Kidney (tissue), 13 donors: ENCODE measurements at regions not wholly inside any gene's neighbourhood (a gene's known extent, or its start where the extent isn't known, plus 50 kb on each side); places are given as distances from the start of the nearest gene placed in this dataset.

Source experiments
- DNase-seq, 5 donors: peaks; one replicate each; pipeline ENCODE4 v3.0.0-alpha.2; 2013 to 2020
- FAIRE-seq: peaks from 2 replicates; lab custom pipeline; 2012; peaks lifted over from hg19 to GRCh38; lab: Jason Lieb, UNC
- H3K27ac ChIP-seq, 2 donors: one replicate each; pipeline ENCODE4 v1.7.0; 2013; ENCODE audit warnings: low read depth in 2 of 2, low read length in 2 of 2, inconsistent platforms in 1 of 2
- H3K27me3 ChIP-seq: one replicate; pipeline ENCODE4 v1.7.1; 2013; ENCODE audit warnings: low read length, inconsistent platforms; ENCODE audit not compliant: control insufficient read depth, insufficient read depth
- H3K36me3 ChIP-seq, 3 donors: one replicate each; pipeline versions ENCODE4 v1.7.0 to v1.7.1; 2013; ENCODE audit warnings: low read length in 3 of 3, control low read depth in 1 of 3, inconsistent platforms in 1 of 3; ENCODE audit not compliant: insufficient read depth in 3 of 3, control insufficient read depth in 2 of 3
- H3K4me1 ChIP-seq, 3 donors: one replicate each; pipeline versions ENCODE4 v1.7.0 to v1.7.1; 2013; ENCODE audit warnings: low read length in 3 of 3, inconsistent platforms in 1 of 3, low read depth in 1 of 3; ENCODE audit not compliant: control insufficient read depth in 2 of 3, insufficient read depth in 2 of 3
- H3K4me3 ChIP-seq, 3 donors: one replicate each; pipeline versions ENCODE4 v1.7.0 to v1.8.1; 2013; ENCODE audit warnings: low read length in 3 of 3, control low read depth in 1 of 3, inconsistent platforms in 1 of 3
- H3K9ac ChIP-seq, 3 donors: one replicate each; pipeline versions ENCODE4 v1.7.0 to v1.7.1; 2013; ENCODE audit warnings: low read length in 3 of 3, control low read depth in 1 of 3, inconsistent platforms in 1 of 3
- H3K9me3 ChIP-seq, 3 donors: one replicate each; pipeline versions ENCODE4 v1.7.0 to v1.7.1; 2013; ENCODE audit warnings: low read length in 3 of 3, control low read depth in 1 of 3, inconsistent platforms in 1 of 3; ENCODE audit not compliant: control insufficient read depth in 2 of 3, insufficient read depth in 1 of 3
- intact Hi-C: fragments of 100-400 bp; cut with DNase I; formaldehyde crosslinking; loops from one replicate; pipeline ENCODE4 v1.11.1; 2022
- TF ChIP-seq, protein P1 (sequence below): IDR thresholded peaks from 3 replicates; pipeline ENCODE4 v1.5.1; 2012; ENCODE audit warnings: mild to moderate bottlenecking, moderate library complexity, borderline replicate concordance; ENCODE audit not compliant: insufficient read depth; ENCODE audit errors: extremely low read depth
- donor health status: control.
- donor health status: control.
- donor health status: control.
- donor health status: control.
- donor health status: control.
- donor health status: DM: yes; HTN: yes; CAD: no.
- donor health status: Normal renal cell carcinoma (clear cell type).

DNA sequence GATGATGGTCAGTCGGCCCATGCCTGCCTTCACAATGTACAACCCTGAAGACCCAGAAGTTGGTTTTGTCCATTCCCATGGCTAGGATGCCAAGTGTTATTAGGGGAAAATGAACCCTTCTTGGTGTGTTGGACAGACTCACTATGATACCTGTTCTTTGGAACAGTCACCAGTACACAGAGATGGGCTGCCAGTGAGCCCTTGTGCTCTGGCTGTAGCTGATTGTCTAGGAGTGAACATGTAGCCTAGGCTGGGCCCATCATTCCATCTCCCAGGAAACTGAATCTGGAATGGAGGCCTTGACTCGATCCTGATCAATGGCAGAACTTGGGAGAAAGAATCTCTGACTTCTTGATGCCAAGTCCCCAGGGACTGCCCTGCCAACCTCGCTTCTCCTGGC is 188.9 kb downstream of the EVX1 start:
- intact Hi-C loops, result no loop called here
- H3K36me3 ChIP-seq, result no peaks in the 10 kb centered on the region
- FAIRE-seq, result no peak
- no peaks in the 10 kb centered on the region for H3K27me3 ChIP-seq
- H3K9me3 ChIP-seq, result no peaks in the 10 kb centered on the region
- H3K9ac ChIP-seq, result no peak overlapping the region
- no peak for DNase-seq
- TF ChIP-seq, protein P1, sequence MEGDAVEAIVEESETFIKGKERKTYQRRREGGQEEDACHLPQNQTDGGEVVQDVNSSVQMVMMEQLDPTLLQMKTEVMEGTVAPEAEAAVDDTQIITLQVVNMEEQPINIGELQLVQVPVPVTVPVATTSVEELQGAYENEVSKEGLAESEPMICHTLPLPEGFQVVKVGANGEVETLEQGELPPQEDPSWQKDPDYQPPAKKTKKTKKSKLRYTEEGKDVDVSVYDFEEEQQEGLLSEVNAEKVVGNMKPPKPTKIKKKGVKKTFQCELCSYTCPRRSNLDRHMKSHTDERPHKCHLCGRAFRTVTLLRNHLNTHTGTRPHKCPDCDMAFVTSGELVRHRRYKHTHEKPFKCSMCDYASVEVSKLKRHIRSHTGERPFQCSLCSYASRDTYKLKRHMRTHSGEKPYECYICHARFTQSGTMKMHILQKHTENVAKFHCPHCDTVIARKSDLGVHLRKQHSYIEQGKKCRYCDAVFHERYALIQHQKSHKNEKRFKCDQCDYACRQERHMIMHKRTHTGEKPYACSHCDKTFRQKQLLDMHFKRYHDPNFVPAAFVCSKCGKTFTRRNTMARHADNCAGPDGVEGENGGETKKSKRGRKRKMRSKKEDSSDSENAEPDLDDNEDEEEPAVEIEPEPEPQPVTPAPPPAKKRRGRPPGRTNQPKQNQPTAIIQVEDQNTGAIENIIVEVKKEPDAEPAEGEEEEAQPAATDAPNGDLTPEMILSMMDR, result no peak
- H3K27ac ChIP-seq, result no peak overlapping the region
- no peaks in the 10 kb centered on the region for H3K4me1 ChIP-seq
- no peak overlapping the region for H3K4me3 ChIP-seq

DNA sequence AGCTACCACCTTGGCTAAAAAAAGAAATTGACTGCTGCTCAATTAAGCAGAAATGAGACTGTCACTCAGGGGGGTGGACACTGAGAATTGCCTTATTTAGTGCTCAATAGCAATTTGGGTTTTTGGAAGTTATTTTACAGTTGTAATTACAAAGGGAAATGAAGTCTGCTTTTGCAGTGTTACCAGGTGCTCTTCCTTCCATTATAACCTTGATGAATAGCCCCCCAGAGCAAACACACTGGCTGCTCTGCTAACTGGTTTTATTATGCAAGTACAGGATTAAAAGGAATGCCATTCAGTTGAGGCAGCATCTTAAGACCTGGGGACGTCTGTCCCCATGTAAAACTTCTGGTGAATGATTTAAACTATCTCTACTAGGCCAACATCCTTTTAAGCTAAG is 191.0 kb downstream of the EVX1 start:
- Histone ChIP-seq H3K9me3 (no peaks in the 10 kb centered on the region), H3K4me3 (no peak overlapping the region), H3K36me3 (no peaks in the 10 kb centered on the region), H3K27ac (no peak overlapping the region), H3K4me1 (no peaks in the 10 kb centered on the region), H3K9ac (no peak overlapping the region), H3K27me3 (no peaks in the 10 kb centered on the region)
- FAIRE-seq (no peak), DNase-seq (no peak)
- intact Hi-C loops, result no loop called here
- TF ChIP-seq, protein P1, result no peak

DNA sequence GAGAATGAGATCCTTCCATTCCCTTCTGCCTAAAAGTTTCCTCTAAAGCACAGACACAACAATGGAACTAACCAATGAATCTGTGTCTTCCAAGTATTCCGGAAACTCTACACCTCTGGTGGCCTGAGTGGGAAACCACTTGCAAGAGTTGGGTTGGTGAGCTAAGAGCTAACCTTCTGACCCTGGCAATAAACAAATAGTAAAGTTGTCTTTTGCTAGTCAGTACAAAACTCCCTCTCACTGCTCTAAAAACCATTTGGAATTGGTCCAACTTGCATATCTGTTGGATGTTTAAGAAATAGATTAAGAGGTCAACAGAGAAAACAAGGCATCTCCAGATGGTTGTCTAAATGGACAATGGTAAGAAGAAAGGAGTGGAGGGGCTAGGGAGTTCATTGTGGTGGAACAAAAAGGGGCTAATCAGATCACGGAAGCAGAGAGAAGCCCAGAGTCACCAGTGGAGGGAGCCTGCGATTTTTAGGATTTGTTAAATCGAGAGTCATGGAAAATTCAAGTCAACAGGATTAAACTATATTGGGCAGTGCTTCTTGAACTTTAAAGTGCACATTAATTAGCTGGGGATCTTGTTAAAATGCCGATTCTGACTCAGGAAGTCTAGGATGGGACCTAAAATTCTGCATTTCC is 192.3 kb downstream of the EVX1 start:
- TF ChIP-seq, protein P1, result no peak
- H3K36me3 ChIP-seq, result no peaks in the 10 kb centered on the region
- H3K27ac ChIP-seq, result no peak overlapping the region
- FAIRE-seq, result no peak
- H3K27me3 ChIP-seq, result no peaks in the 10 kb centered on the region
- no peaks in the 10 kb centered on the region for H3K4me1 ChIP-seq
- H3K9ac ChIP-seq, result no peak overlapping the region
- no peaks in the 10 kb centered on the region for H3K9me3 ChIP-seq
- DNase-seq, result peak in 2 of 5 donors; percentile 46 to 55
- H3K4me3 ChIP-seq, result no peak overlapping the region
- intact Hi-C loops, result no loop called here

DNA sequence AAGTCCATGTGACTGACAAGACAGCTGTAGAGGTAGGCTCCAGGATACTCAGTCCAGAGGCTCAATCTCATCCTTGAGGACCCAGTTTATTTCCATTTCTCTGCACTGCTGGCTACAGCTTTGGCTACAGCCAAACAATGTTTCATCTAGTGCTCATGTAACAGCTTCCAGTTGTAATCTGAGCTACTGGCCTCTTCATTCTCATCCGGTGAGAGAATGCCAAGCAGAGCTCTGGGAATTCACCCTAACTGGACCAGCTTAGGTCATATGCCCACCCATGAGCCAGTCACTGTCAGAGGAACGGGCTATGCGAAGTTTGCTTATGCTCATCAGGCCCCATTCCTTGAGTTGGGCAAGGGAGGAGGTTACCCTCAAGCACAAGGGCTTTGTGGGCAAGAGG is 192.9 kb downstream of the EVX1 start:
- H3K4me1 ChIP-seq, result no peaks in the 10 kb centered on the region
- H3K9ac ChIP-seq, result no peak overlapping the region
- intact Hi-C loops, result no loop called here
- no peaks in the 10 kb centered on the region for H3K9me3 ChIP-seq
- DNase-seq, result peak in 3 of 5 donors; percentile 24 to 35 (median 33)
- TF ChIP-seq, protein P1, result no peak
- H3K27me3 ChIP-seq, result no peaks in the 10 kb centered on the region
- H3K4me3 ChIP-seq, result no peak overlapping the region
- no peak for FAIRE-seq
- no peaks in the 10 kb centered on the region for H3K36me3 ChIP-seq
- no peak overlapping the region for H3K27ac ChIP-seq
